HG03103 (cell line): ENCODE measurements at regions not wholly inside any gene's neighbourhood (a gene's known extent, or its start where the extent isn't known, plus 50 kb on each side); places are given as distances from the start of the nearest gene placed in this dataset.

Source experiments
- ATAC-seq: cut with Tn5 transposase; IDR thresholded peaks from one replicate; pipeline ENCODE4 v1.9.1; 2021; ENCODE audit warnings: low read depth; ENCODE audit not compliant: unreplicated experiment

GRCh38 chr10:83632701-83633100, 506.6 kb upstream of the GHITM start:
- no peak for ATAC-seq

- no peak for ATAC-seq
These were observed 505.8 kb upstream of the GHITM start for GRCh38 chr10:83633547-83633946.

GRCh38 chr10:83636826-83637225, 502.5 kb upstream of the GHITM start:
- ATAC-seq = no peak

GRCh38 chr10:83647526-83647925, 491.8 kb upstream of the GHITM start:
- no peak for ATAC-seq

- no peak for ATAC-seq
These were observed 491.1 kb upstream of the GHITM start for GRCh38 chr10:83648201-83648600.

GRCh38 chr10:83649471-83649870, 489.8 kb upstream of the GHITM start:
- no peak for ATAC-seq

- ATAC-seq = no peak
These were observed 484.6 kb upstream of the GHITM start for GRCh38 chr10:83654689-83655088.

- ATAC-seq = no peak
These were observed 482.4 kb upstream of the GHITM start for GRCh38 chr10:83656924-83657323.

- ATAC-seq = no peak
These were observed 481.8 kb upstream of the GHITM start for GRCh38 chr10:83657487-83657886.

GRCh38 chr10:83663918-83664317, 475.4 kb upstream of the GHITM start:
- ATAC-seq = no peak

GRCh38 chr10:83666762-83667161, 472.5 kb upstream of the GHITM start:
- ATAC-seq = no peak

GRCh38 chr10:83667594-83667993, 471.7 kb upstream of the GHITM start:
- no peak for ATAC-seq

- ATAC-seq = no peak
These were observed 466.0 kb upstream of the GHITM start for GRCh38 chr10:83673316-83673715.

- ATAC-seq = peak; percentile 20
These were observed 461.5 kb upstream of the GHITM start for GRCh38 chr10:83677795-83678194.

- peak; percentile 34 for ATAC-seq
These were observed 460.5 kb upstream of the GHITM start for GRCh38 chr10:83678850-83679249.

- peak; percentile 96 for ATAC-seq
These were observed 458.8 kb upstream of the GHITM start for GRCh38 chr10:83680470-83680891.

- no peak for ATAC-seq
These were observed 456.9 kb upstream of the GHITM start for GRCh38 chr10:83682414-83682813.

GRCh38 chr10:83685458-83685857, 453.9 kb upstream of the GHITM start:
- ATAC-seq = no peak

GRCh38 chr10:83691791-83692596, 447.3 kb upstream of the GHITM start:
- ATAC-seq = no peak

GRCh38 chr10:83698899-83699298, 440.4 kb upstream of the GHITM start:
- no peak for ATAC-seq

- no peak for ATAC-seq
These were observed 437.5 kb upstream of the GHITM start for GRCh38 chr10:83701799-83702198.

- no peak for ATAC-seq
These were observed 436.6 kb upstream of the GHITM start for GRCh38 chr10:83702731-83703130.

- no peak for ATAC-seq
These were observed 433.2 kb upstream of the GHITM start for GRCh38 chr10:83706120-83706519.
